Activated naive CD4-positive, alpha-beta T cell treated with anti-CD3 and anti-CD28 coated beads for 36 hours (primary cell): ENCODE measurements at regions not wholly inside any gene's neighbourhood (a gene's known extent, or its start where the extent isn't known, plus 50 kb on each side); places are given as distances from the start of the nearest gene placed in this dataset.
"Not testable (repeated sequence)": the region's sequence is repeated elsewhere in the genome, so short reads cannot be mapped to it uniquely, and the experiment has no call there.

Experiments used
- CTCF ChIA-PET: fragments of 350-600 bp; sonication (Branson Sonifier 250); formaldehyde crosslinking; loops from one replicate; lab custom pipeline; 2021; ENCODE audit warnings: antibody characterized with exemption; lab: Charles Lee
- DNase-seq: peaks from one replicate; pipeline ENCODE4 v3.0.0-alpha.2; 2020
- H3K27ac Mint-ChIP-seq: one replicate; pipeline ENCODE4 v1.8.0; 2021; ENCODE audit warnings: mild to moderate bottlenecking, mixed read lengths
- H3K27me3 Mint-ChIP-seq: one replicate; pipeline ENCODE4 v1.8.0; 2021; ENCODE audit warnings: low read depth, mixed read lengths
- H3K36me3 Mint-ChIP-seq: one replicate; pipeline ENCODE4 v1.8.0; 2021; ENCODE audit warnings: low read depth, mixed read lengths
- H3K4me1 Mint-ChIP-seq: one replicate; pipeline ENCODE4 v1.8.0; 2021; ENCODE audit warnings: low read depth, mixed read lengths
- H3K4me3 Mint-ChIP-seq: one replicate; pipeline ENCODE4 v1.8.0; 2021; ENCODE audit warnings: mild to moderate bottlenecking, moderate library complexity, mixed read lengths
- H3K9me3 Mint-ChIP-seq: one replicate; pipeline ENCODE4 v1.8.0; 2021; ENCODE audit warnings: mixed read lengths
- intact Hi-C: fragments of 100-400 bp; cut with micrococcal nuclease; formaldehyde crosslinking; loops from one replicate; pipeline ENCODE4 v1.15.1; 2023

GRCh38 chr7:93704217-93704616 lies 129.7 kb upstream of the CALCR start:
- H3K36me3 Mint-ChIP-seq, result no peaks in the 10 kb centered on the region
- peaks cover 3% of the 10 kb centered on the region for H3K9me3 Mint-ChIP-seq
- no peak overlapping the region for H3K4me3 Mint-ChIP-seq
- intact Hi-C loops, result no loop called here
- no peak overlapping the region for H3K27ac Mint-ChIP-seq
- DNase-seq, result no peak
- no peaks in the 10 kb centered on the region for H3K27me3 Mint-ChIP-seq
- H3K4me1 Mint-ChIP-seq, result no peaks in the 10 kb centered on the region
- CTCF ChIA-PET, result no interaction called here

- no peak overlapping the region for H3K4me3 Mint-ChIP-seq
- intact Hi-C loops, result no loop called here
- CTCF ChIA-PET, result no interaction called here
- H3K27me3 Mint-ChIP-seq, result no peaks in the 10 kb centered on the region
- peaks cover 1% of the 10 kb centered on the region for H3K9me3 Mint-ChIP-seq
- H3K36me3 Mint-ChIP-seq, result no peaks in the 10 kb centered on the region
- no peak for DNase-seq
- H3K4me1 Mint-ChIP-seq, result no peaks in the 10 kb centered on the region
- no peak overlapping the region for H3K27ac Mint-ChIP-seq
These were observed 123.4 kb upstream of the CALCR start for GRCh38 chr7:93697901-93698300.

DNA sequence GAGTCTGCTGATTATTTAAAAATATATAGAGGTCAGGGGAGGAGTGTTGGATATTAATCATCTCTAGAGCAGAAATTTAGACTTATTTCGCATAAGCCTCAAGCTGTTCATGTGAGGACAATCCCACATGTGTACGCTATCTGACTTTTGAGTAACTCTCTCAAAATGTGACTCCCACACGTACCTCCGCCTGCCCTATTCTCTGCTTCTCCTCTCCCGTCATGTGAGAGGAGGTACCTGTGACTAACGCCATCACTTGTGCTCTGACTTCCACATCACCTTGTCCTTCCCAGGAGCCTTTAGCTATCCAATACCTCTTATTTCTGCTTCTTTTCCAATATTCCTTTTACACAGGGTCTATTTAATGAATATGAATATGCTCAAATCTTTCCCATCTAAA lies 119.3 kb upstream of the CALCR start:
- intact Hi-C loops, result no loop called here
- Mint-ChIP-seq H3K4me1 (no peaks in the 10 kb centered on the region), H3K9me3 (peaks cover 1% of the 10 kb centered on the region), H3K27ac (no peak overlapping the region), H3K4me3 (no peak overlapping the region), H3K36me3 (no peaks in the 10 kb centered on the region), H3K27me3 (no peaks in the 10 kb centered on the region)
- CTCF ChIA-PET, result no interaction called here
- DNase-seq, result no peak

DNA sequence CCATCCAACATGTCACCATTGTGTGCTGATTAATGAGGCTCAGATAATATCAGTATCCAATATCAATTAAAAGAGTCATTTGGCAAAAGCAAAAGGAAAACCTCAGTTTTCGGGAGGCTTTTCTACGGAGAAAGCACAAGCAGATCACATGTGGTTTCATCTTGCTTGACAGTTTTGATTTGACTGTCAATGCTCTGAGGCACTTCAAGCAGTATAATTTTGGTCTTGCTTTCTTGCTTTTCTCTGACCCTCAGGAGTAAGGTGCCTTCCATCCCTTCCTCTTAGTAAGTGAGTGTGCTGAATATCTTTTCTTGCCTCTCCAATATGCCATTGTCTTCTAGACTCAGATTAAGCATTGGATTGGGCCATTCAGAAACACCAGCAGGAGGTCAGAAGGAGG lies 115.5 kb upstream of the CALCR start:
- CTCF ChIA-PET, result no interaction called here
- intact Hi-C loops, result no loop called here
- no peak overlapping the region for H3K4me3 Mint-ChIP-seq
- DNase-seq, result no peak
- H3K4me1 Mint-ChIP-seq, result no peaks in the 10 kb centered on the region
- no peaks in the 10 kb centered on the region for H3K9me3 Mint-ChIP-seq
- no peaks in the 10 kb centered on the region for H3K36me3 Mint-ChIP-seq
- H3K27ac Mint-ChIP-seq, result no peak overlapping the region
- H3K27me3 Mint-ChIP-seq, result no peaks in the 10 kb centered on the region

DNA sequence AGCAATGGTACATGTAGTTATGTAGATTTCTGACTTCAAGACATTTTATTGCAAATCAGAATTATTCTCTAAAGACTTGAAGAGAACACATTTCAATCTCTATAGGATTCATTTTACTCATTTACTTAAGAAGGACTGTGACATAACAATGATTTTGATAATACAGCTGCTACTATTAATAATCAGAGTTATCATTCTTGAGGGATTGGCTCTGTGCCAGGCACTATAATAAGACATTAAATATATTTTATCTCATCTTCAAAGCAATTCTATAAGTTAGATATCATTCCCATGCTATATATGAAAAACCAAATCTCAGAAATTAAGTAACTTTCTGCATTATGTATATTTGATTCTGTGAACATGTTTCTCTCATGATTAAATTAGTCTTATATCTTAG lies 103.7 kb upstream of the CALCR start:
- Mint-ChIP-seq H3K4me3 (no peak overlapping the region), H3K4me1 (no peaks in the 10 kb centered on the region), H3K36me3 (no peaks in the 10 kb centered on the region), H3K27ac (no peak overlapping the region), H3K9me3 (peaks cover 4% of the 10 kb centered on the region), H3K27me3 (no peaks in the 10 kb centered on the region)
- DNase-seq, result no peak
- intact Hi-C loops, result no loop called here
- CTCF ChIA-PET, result no interaction called here

DNA sequence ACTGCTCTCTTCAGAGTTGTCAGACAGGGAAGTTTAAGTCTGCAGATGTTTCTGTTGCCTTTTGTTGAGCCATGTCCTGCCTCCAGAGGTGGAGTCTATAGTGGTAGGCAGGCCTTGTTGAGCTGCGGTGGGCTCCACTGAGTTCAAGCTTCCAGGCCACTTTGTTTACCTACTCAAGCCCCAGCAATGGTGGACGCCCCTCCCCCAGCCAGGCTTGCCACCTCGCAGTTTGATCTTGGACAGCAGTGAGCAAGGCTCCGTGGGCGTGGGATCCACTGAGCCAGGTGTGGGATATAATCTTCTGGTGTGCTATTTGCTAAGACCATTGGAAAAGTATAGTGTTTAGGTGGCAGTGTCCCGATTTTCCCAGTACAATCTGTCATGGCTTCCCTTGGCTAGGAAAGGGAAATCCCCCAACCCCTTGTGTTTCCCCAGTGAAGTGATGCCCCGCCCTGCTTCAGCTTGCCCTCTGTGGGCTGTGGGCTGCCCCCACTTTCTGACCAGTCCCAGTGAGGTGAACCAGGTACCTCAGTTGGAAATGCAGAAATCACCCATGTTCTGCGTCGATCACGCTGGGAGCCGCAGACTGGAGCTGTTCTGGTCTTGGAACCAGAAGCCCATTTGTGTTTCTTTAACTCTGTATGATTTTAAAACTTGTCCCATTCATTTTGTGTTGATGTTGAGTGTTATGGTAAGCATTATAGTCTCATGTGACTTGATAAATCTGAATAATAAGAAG lies 89.2 kb upstream of the CALCR start:
- Mint-ChIP-seq H3K4me1 (no peaks in the 10 kb centered on the region), H3K9me3 (peaks cover 5% of the 10 kb centered on the region), H3K27me3 (no peaks in the 10 kb centered on the region), H3K4me3 (no peak overlapping the region), H3K36me3 (no peaks in the 10 kb centered on the region), H3K27ac (no peak overlapping the region)
- intact Hi-C loops, result no loop called here
- no peak for DNase-seq
- CTCF ChIA-PET, result no interaction called here

- H3K27me3 Mint-ChIP-seq, H3K4me3 Mint-ChIP-seq, intact Hi-C loops, DNase-seq, H3K4me1 Mint-ChIP-seq, H3K27ac Mint-ChIP-seq, H3K9me3 Mint-ChIP-seq, H3K36me3 Mint-ChIP-seq: not testable (repeated sequence)
- CTCF ChIA-PET, result interaction anchor here (0.7 kb wide), 1 partner anchor 21 kb away, joined by 3 read pairs; no protein-coding TSS in a partner anchor
These were observed 83.6 kb upstream of the CALCR start for GRCh38 chr7:93658163-93658562.

DNA sequence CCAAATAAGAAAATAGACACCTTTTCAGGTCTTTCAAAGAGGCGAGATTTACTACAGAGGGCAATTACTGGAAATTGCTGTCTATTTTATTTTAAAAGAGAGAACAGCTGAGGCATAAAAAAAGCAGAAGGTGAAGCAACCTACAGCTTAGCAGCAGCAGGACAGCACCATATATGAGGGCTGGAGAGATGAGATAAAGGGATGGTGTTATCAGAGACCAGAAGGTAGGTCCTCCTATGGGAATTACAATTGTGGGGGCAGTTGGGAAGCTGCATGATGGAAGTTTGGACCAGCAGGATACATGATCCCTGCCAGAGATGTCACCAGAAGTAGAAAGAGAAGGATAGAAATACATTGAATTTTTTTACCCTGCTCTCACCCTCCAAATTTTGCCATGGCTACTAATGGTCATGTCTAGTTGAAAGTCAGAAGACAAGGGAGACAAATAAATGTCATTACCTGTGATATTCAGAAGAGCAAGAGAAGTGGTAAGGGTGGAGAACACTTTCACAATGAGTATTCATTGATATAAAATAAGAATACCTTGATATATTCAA lies 77.2 kb upstream of the CALCR start:
- DNase-seq, result no peak
- no peak overlapping the region for H3K4me3 Mint-ChIP-seq
- H3K4me1 Mint-ChIP-seq, result no peaks in the 10 kb centered on the region
- no peaks in the 10 kb centered on the region for H3K36me3 Mint-ChIP-seq
- intact Hi-C loops, result no loop called here
- CTCF ChIA-PET, result no interaction called here
- H3K27ac Mint-ChIP-seq, result no peak overlapping the region
- no peaks in the 10 kb centered on the region for H3K9me3 Mint-ChIP-seq
- no peaks in the 10 kb centered on the region for H3K27me3 Mint-ChIP-seq

DNA sequence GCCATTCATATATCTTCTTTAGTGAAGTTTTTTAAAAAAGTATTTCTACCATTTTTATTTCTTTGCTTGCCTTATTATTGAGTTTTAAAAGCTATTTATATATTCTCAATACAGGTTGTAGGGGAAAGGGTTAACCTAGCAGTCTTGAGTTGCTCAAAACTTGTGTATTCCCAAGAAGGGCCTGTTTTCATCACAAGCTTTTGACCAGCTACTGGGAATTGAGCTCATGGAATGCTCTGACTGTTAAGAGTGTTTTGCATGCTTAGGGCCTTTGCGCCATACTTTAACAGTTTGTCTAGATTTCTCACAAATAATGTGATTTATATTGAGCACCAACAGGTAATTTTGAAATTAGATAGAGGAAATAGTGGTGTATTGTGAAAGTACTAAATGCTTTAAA lies 72.0 kb upstream of the CALCR start:
- CTCF ChIA-PET, result no interaction called here
- Mint-ChIP-seq H3K9me3 (no peaks in the 10 kb centered on the region), H3K27ac (no peak overlapping the region), H3K27me3 (no peaks in the 10 kb centered on the region), H3K4me3 (no peak overlapping the region), H3K4me1 (no peaks in the 10 kb centered on the region), H3K36me3 (no peaks in the 10 kb centered on the region)
- DNase-seq, result no peak
- intact Hi-C loops, result no loop called here

DNA sequence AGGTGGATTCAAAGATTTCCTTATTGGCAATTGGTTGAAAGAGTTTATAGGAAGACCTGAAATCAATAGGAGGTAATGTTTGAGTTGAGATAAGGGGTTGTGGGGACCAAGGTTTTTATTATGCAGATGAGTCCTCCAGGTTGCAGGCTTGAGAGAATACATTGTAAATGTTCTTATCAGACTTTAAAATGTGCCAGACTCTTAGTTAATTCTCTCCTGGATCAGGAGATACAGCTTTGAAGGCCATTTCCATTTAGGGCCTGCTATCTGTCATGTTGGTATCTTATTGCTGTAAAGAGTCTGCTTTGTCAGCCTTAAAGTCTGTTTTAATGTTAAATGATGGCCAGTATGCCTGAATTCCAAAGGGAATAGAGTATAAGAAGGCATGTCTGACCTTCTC lies 61.8 kb upstream of the CALCR start:
- CTCF ChIA-PET, result no interaction called here
- H3K4me3 Mint-ChIP-seq, result no peak overlapping the region
- H3K27me3 Mint-ChIP-seq, result no peaks in the 10 kb centered on the region
- no peak overlapping the region for H3K27ac Mint-ChIP-seq
- H3K9me3 Mint-ChIP-seq, result no peaks in the 10 kb centered on the region
- H3K4me1 Mint-ChIP-seq, result no peaks in the 10 kb centered on the region
- H3K36me3 Mint-ChIP-seq, result no peaks in the 10 kb centered on the region
- intact Hi-C loops, result no loop called here
- DNase-seq, result no peak

DNA sequence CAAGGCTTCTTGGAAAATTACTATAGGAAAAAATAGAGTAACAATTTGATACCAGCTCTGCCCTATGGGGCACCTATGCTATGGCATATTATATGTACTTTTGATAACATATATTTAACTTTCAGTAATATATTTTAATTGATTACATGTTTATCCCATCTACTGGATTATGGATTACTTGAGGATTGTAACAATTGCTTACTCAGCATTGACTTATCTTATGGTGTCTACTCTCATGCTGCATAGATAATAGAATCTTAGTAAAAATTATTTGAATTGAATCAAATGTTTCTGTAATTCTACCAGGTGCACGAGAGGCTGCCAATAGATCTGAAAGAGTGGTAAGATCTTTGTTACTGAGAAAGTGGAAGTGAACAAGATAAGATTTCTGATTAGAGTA lies 57.8 kb upstream of the CALCR start:
- Mint-ChIP-seq H3K27me3 (no peaks in the 10 kb centered on the region), H3K4me1 (no peaks in the 10 kb centered on the region), H3K27ac (no peak overlapping the region), H3K9me3 (no peaks in the 10 kb centered on the region), H3K4me3 (no peak overlapping the region), H3K36me3 (no peaks in the 10 kb centered on the region)
- CTCF ChIA-PET, result no interaction called here
- no peak for DNase-seq
- intact Hi-C loops, result no loop called here

- intact Hi-C loops, result no loop called here
These were observed 54.8 kb upstream of the CALCR start for GRCh38 chr7:93629291-93629801.

DNA sequence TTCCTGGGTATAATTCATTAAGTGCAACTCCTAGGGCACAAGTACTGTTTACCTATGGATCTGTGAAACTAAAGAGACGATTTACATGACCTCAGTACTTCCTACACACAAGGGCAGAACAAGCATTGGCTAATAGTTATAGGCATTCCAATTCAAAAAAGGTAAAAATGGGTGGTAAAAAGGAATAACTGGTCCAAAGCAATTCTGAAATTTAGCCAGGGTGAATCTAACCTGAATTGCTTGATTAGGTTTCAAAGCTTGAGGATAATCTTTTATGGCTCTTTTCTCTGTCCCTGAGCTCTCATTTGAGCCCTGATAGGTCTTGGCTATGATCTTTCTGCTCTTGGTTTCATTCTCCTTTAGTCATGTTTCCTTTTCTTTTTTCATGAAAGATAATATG lies 52.3 kb upstream of the CALCR start:
- Mint-ChIP-seq H3K27me3 (no peaks in the 10 kb centered on the region), H3K36me3 (no peaks in the 10 kb centered on the region), H3K4me1 (no peaks in the 10 kb centered on the region), H3K9me3 (peaks cover 1% of the 10 kb centered on the region), H3K27ac (no peak overlapping the region), H3K4me3 (no peak overlapping the region)
- intact Hi-C loops, result no loop called here
- DNase-seq, result no peak
- CTCF ChIA-PET, result no interaction called here

More at GRCh38 chr7:93629291-93629801, 54.8 kb upstream of the CALCR start:
- H3K4me1 Mint-ChIP-seq, result no peaks in the 10 kb centered on the region
- no peak overlapping the region for H3K27ac Mint-ChIP-seq
- CTCF ChIA-PET, result no interaction called here
- H3K9me3 Mint-ChIP-seq, result peaks cover 1% of the 10 kb centered on the region
- H3K27me3 Mint-ChIP-seq, result no peaks in the 10 kb centered on the region
- H3K36me3 Mint-ChIP-seq, result no peaks in the 10 kb centered on the region
- no peak overlapping the region for H3K4me3 Mint-ChIP-seq
- DNase-seq, result no peak
